ENCODE measurements at regions not wholly inside any gene's neighbourhood (a gene's known extent, or its start where the extent isn't known, plus 50 kb on each side); places are given as distances from the start of the nearest gene placed in this dataset.

GRCh38 chr15:69548395-69549180, 96.0 kb downstream of the RPLP1 start:
- no peak for DNase-seq (ENCODE audit: extremely low spot score)
- POLR2A ChIA-PET: no interaction called here
- TF ChIP-seq CTCF (IDR thresholded peaks at IDR 0.05; ENCODE audit: control extremely low read depth, extremely low read depth, low read depth, missing control alignments): no peak
- CTCF ChIA-PET: interaction anchor here (1.1 kb wide), 1 partner anchor 14 kb away, joined by 3 read pairs; no protein-coding TSS in a partner anchor

- ChIA-PET CTCF (interaction anchor here (1.4 kb wide), 1 partner anchor 16 kb away, joined by 3 read pairs; no protein-coding TSS in a partner anchor), POLR2A (no interaction called here)
Measured at GRCh38 chr15:69551391-69552056, 98.9 kb downstream of the RPLP1 start.

GRCh38 chr15:69552057-69552815, 99.6 kb downstream of the RPLP1 start:
- ChIA-PET CTCF (interaction anchor here (1.4 kb wide), 1 partner anchor 17 kb away, joined by 3 read pairs; no protein-coding TSS in a partner anchor), POLR2A (no interaction called here)
- TF ChIP-seq CTCF (IDR thresholded peaks at IDR 0.05; ENCODE audit: control extremely low read depth, extremely low read depth, low read depth, missing control alignments): no peak
- no peak for DNase-seq (ENCODE audit: extremely low spot score)

More at GRCh38 chr15:69551391-69552056, 98.9 kb downstream of the RPLP1 start:
- TF ChIP-seq CTCF (IDR thresholded peaks at IDR 0.05; ENCODE audit: control extremely low read depth, extremely low read depth, low read depth, missing control alignments): no peak
- no peak for DNase-seq (ENCODE audit: extremely low spot score)

- no peak for TF ChIP-seq CTCF (IDR thresholded peaks at IDR 0.05; ENCODE audit: control extremely low read depth, extremely low read depth, low read depth, missing control alignments)
- CTCF ChIA-PET: interaction anchor here (0.9 to 1.6 kb wide), 2 partner anchors 10 to 77 kb away, joined by 3 read pairs; no protein-coding TSS in a partner anchor
- POLR2A ChIA-PET: no interaction called here
- DNase-seq (ENCODE audit: extremely low spot score): no peak
Measured at GRCh38 chr15:69553686-69554085, 101.1 kb downstream of the RPLP1 start.

GRCh38 chr15:69554279-69554961, 101.8 kb downstream of the RPLP1 start:
- no peak for DNase-seq (ENCODE audit: extremely low spot score)
- ChIA-PET POLR2A (no interaction called here), CTCF (interaction anchor here (0.9 to 1.6 kb wide), 2 partner anchors 11 to 78 kb away, joined by 3 read pairs; no protein-coding TSS in a partner anchor)
- TF ChIP-seq CTCF (IDR thresholded peaks at IDR 0.05; ENCODE audit: control extremely low read depth, extremely low read depth, low read depth, missing control alignments): no peak

- no peak for DNase-seq (ENCODE audit: extremely low spot score)
- ChIA-PET POLR2A (no interaction called here), CTCF (no interaction called here)
- no peak for TF ChIP-seq CTCF (IDR thresholded peaks at IDR 0.05; ENCODE audit: control extremely low read depth, extremely low read depth, low read depth, missing control alignments)
Measured at GRCh38 chr15:69555080-69555479, 102.5 kb downstream of the RPLP1 start.

Measured in GM10248 (cell line).